NCI-H226 (cell line): ENCODE measurements at regions not wholly inside any gene's neighbourhood (a gene's known extent, or its start where the extent isn't known, plus 50 kb on each side); places are given as distances from the start of the nearest gene placed in this dataset.
"Not testable (repeated sequence)": the region's sequence is repeated elsewhere in the genome, so short reads cannot be mapped to it uniquely, and the experiment has no call there.

Experiments
- DNase-seq: peaks from one replicate; pipeline ENCODE4 v3.0.0-alpha.2; 2015

GRCh38 chr13:50280441-50280937 is 265.2 kb downstream of the KCNRG start:
- no peak for DNase-seq

GRCh38 chr13:50282016-50282415 is 266.8 kb downstream of the KCNRG start:
- DNase-seq: no peak

DNA sequence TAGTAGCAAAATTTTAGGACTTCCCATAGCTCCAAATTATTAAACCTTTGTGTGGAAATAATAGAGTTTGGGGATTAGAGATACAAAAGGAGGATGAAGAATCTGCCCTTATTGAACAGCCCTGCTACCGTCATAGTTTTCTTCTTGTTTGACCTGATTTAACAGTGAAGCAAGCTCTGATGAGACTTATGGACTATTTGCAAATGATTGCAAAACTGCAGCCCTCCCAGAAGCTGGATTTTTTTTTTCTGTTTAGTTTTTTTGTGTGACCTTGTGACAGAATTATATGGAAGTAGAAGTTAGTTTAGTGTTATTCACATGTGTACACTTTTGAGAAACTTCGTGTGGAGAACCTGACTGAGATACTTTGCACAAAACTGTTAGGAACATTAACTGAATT is 267.8 kb downstream of the KCNRG start:
- DNase-seq: no peak

DNA sequence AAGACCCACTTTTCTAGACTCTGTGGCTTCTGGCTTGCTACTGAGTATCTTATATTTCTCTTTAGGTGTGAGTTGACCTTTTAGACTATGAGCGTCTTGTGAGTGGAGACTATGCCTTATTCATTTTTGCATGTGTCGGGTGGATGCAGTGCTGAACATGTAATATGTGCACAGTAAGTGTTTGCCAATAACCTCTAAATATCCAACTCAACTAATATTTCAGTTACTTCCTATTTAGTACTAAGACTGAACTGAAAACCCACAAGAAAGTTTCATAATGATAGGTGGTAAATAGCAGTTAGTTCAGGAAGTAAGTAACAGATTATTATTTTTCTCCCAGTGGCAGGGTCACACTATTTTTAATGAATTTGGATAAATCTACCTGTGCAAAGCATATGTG is 269.3 kb downstream of the KCNRG start:
- no peak for DNase-seq

- DNase-seq: no peak
Observed at GRCh38 chr13:50285283-50285682, 270.0 kb downstream of the KCNRG start.

GRCh38 chr13:50286324-50286723 is 271.1 kb downstream of the KCNRG start:
- DNase-seq: no peak

DNA sequence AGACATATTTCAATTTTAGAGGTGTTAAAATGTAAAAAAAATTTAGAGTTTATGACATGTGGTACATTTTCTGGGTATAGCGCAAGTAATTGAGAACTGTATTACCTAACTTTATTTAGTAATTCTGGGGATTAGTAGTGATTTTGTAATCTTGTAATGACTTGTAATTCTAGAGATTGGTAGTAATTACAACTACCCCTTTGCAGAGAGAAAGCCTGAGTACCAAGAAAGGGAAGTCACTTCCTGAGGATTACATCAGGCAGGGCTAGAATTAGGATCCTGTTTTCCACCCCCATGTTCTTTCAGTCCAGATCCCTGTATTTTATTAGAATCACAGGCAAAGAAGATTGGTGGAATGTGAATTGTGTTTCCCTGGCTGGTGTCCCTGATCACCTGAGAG is 274.9 kb downstream of the KCNRG start:
- no peak for DNase-seq

GRCh38 chr13:50291611-50292010 is 276.4 kb downstream of the KCNRG start:
- peak; percentile 74 for DNase-seq

GRCh38 chr13:50292081-50292480 is 276.8 kb downstream of the KCNRG start:
- DNase-seq: no peak

DNA sequence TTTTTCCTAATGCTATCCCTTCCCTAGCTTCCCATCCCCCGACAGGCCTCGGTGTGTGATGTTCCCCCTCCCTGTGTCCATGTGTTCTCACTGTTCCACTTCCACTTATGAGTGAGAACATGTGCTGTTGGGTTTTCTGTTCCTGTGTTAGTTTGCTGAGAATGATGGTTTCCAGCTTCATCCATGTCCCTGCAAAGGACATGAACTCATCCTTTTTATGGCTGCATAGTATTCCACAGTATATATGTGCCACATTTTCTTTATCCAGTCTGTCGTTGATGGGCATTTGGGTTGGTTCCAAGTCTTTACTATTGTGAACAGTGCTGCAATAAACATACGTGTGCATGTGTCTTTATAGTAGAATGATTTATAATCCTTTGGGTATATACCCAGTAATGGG is 279.2 kb downstream of the KCNRG start:
- DNase-seq: not testable (repeated sequence)

- no peak for DNase-seq
Observed at GRCh38 chr13:50299546-50300249, 284.5 kb downstream of the KCNRG start.

GRCh38 chr13:50303963-50304721 is 288.9 kb downstream of the KCNRG start:
- DNase-seq: no peak

DNA sequence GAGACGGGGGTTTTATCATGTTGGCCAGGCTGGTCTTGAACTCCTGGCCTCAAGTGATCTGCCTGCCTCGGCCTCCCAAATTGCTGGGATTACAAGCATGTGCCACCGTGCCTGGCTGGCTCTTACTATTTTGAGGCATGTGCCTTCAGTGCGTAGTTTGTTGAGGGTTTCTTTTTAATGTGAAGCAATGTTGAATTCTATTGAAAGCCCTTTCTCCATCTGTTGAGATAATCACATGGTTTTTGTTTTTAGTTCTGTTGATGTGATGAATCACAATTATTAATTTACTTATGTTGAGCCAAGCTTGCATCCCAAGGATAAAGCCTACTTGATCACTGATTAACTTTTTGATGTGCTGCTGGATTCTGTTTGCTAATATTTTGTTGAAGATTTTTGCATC is 290.9 kb downstream of the KCNRG start:
- no peak for DNase-seq

- DNase-seq: peak; percentile 40
Observed at GRCh38 chr13:50309318-50309717, 294.1 kb downstream of the KCNRG start.

GRCh38 chr13:50309882-50310594 is 294.8 kb downstream of the KCNRG start:
- DNase-seq: peak; percentile 53

GRCh38 chr13:50310734-50311133 is 295.5 kb downstream of the KCNRG start:
- no peak for DNase-seq

- DNase-seq: no peak
Observed at GRCh38 chr13:50318887-50319286, 303.6 kb downstream of the KCNRG start.

GRCh38 chr13:50319635-50320255 is 304.5 kb downstream of the KCNRG start:
- DNase-seq: peak; percentile 18

GRCh38 chr13:50320271-50320862 is 305.1 kb downstream of the KCNRG start:
- DNase-seq: peak; percentile 53

DNA sequence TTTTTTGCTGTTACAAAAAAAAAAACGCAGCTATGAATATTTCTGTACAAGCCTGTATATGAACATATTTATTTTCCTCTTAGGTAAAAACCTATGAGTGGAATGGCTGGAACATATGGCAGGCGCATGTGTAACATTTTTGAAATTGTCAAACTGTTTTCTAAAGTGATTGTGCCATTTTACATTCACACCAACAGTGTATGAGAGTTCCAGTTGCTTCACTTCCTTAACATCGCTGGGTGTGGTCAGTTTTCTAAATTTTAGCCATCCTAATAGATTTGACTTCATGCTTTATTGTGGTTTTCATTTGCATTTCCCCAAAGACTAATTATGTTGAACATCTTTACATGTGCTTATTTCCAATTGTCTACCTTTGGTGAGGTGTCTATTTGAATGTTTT is 306.8 kb downstream of the KCNRG start:
- DNase-seq: no peak

- DNase-seq: peak; percentile 78
Observed at GRCh38 chr13:50323440-50324065, 308.3 kb downstream of the KCNRG start.

GRCh38 chr13:50326271-50326670 is 311.0 kb downstream of the KCNRG start:
- DNase-seq: no peak
